ENCODE measurements at regions not wholly inside any gene's neighbourhood (a gene's known extent, or its start where the extent isn't known, plus 50 kb on each side); places are given as distances from the start of the nearest gene placed in this dataset.
A peak's percentile ranks its signal among the peaks of the same experiment; 100 is the strongest.

GRCh38 chr14:22276913-22277816, 311.9 kb downstream of the DAD1 start:
- Histone ChIP-seq H2BK12ac (ENCODE audit: low read depth, low read length) (no peak overlapping the region), H3K4me2 (ENCODE audit: insufficient read depth in 1 of 2, low read depth in 2 of 2, low read length in 2 of 2) (no peak overlapping the region), H4K91ac (replicated peaks; ENCODE audit: insufficient read length, low read length) (no peak overlapping the region), H3K27me3 (replicated peaks in 1 of 4; ENCODE audit: control insufficient read depth in 3 of 4, extremely low read depth in 1 of 4, insufficient read depth in 3 of 4, low read length in 3 of 4) (no peaks in the 10 kb centered on the region), H3K56ac (replicated peaks; ENCODE audit: insufficient read length, low read depth, low read length) (no peak overlapping the region), H4K20me1 (replicated peaks in 1 of 2; ENCODE audit: control insufficient read depth in 1 of 2, insufficient read depth in 2 of 2, low read length in 2 of 2) (no peaks in the 10 kb centered on the region), H2BK15ac (ENCODE audit: low read length) (no peak overlapping the region), H2BK120ac (replicated peaks; ENCODE audit: low read depth, low read length) (no peak overlapping the region), H3K36me3 (ENCODE audit: control insufficient read depth in 2 of 4, insufficient read depth in 4 of 4, low read length in 3 of 4) (no peaks in the 10 kb centered on the region), H2BK5ac (ENCODE audit: low read depth, low read length) (no peak overlapping the region), H3K79me1 (ENCODE audit: low read depth, low read length) (no peaks in the 10 kb centered on the region), H3K14ac (ENCODE audit: insufficient read length) (no peak overlapping the region), H2AFZ (ENCODE audit: low read length) (no peak overlapping the region), H4K8ac (ENCODE audit: extremely low read depth, insufficient read depth, low read length) (no peak overlapping the region), H3K23ac (ENCODE audit: insufficient read length) (no peak overlapping the region), H2BK20ac (ENCODE audit: low read length) (no peak overlapping the region), H3K9me3 (ENCODE audit: insufficient read depth in 2 of 2, low read depth in 1 of 2, low read length in 1 of 2) (no peaks in the 10 kb centered on the region), H3K9ac (replicated peaks in 1 of 4; ENCODE audit: extremely low read depth in 1 of 4, low read depth in 3 of 4, low read length in 3 of 4) (no peak overlapping the region), H3K4me3 (ENCODE audit: extremely low read depth in 1 of 4, insufficient read depth in 2 of 4, low read depth in 3 of 4, low read length in 4 of 4) (no peak overlapping the region), H3K27ac (ENCODE audit: low read depth, low read length) (no peak overlapping the region), H3K4me1 (replicated peaks in 1 of 4; ENCODE audit: control insufficient read depth in 3 of 4, insufficient read depth in 4 of 4, low read length in 3 of 4) (no peaks in the 10 kb centered on the region; a peak in 1 of 7 replicates), H3K23me2 (ENCODE audit: low read depth, low read length) (no peaks in the 10 kb centered on the region), H3K18ac (ENCODE audit: extremely low read depth, low read length) (no peak overlapping the region), H3K4ac (replicated peaks; ENCODE audit: insufficient read length, low read depth, low read length) (no peak overlapping the region), H2AK5ac (ENCODE audit: low read depth, low read length) (no peak overlapping the region), H4K5ac (ENCODE audit: insufficient read length, low read depth, low read length) (no peak overlapping the region), H3K79me2 (ENCODE audit: control insufficient read depth in 1 of 2, insufficient read depth in 2 of 2, low read length in 2 of 2) (no peaks in the 10 kb centered on the region)
- FAIRE-seq = no peak
- 71% methylated on average over 4 of the region's 4 CpGs; no CpG with 5 or more reads in 1 of the 2 experiments for WGBS, 2 experiments (ENCODE audit: extremely low coverage in 1 of 2, insufficient coverage in 1 of 2, insufficient read length in 1 of 2, insufficient replicate concordance in 2 of 2, low coverage in 1 of 2, low lambda C conversion rate in 2 of 2, missing lambda C conversion rate in 1 of 2)
- ChIA-PET CTCF (ENCODE audit: partially characterized antibody) (interaction anchor here (0.5 to 2.1 kb wide), 25 partner anchors 8 to 1306 kb away, joined by 3 to 14 read pairs (median 4); no protein-coding TSS in a partner anchor), POLR2A (ENCODE audit: partially characterized antibody) (no interaction called here)
- no peak for DNase-seq (ENCODE audit: low read depth in 1 of 2, low spot score in 2 of 2)
- TF ChIP-seq MAX (IDR thresholded peaks at IDR 0.05) (no peak), CTCF (IDR thresholded peaks at IDR 0.05; ENCODE audit: control extremely low read depth in 1 of 3, insufficient read depth in 1 of 3, low read depth in 1 of 3, low read length in 3 of 3) (peak in 1 of 3 experiments; percentile 47; a peak in 2 of 4 replicates), RAD21 (IDR thresholded peaks at IDR 0.05 in 1 of 2, conservative IDR thresholded peaks at IDR 0.05 in 1 of 2; ENCODE audit: low read depth in 2 of 2, low read length in 2 of 2) (peak; percentile 11 to 22; a peak in 2 of 4 replicates), RNF2 (IDR thresholded peaks at IDR 0.05; ENCODE audit: borderline replicate concordance, low read depth, low read length, missing control alignments, poor library complexity, severe bottlenecking) (no peak), JUND (IDR thresholded peaks at IDR 0.05; ENCODE audit: low read length) (no peak), MAFK (IDR thresholded peaks at IDR 0.05; ENCODE audit: low read depth, low read length) (no peak), FOSL1 (IDR thresholded peaks at IDR 0.05; ENCODE audit: insufficient read depth, low read depth, low read length) (no peak), CEBPB (IDR thresholded peaks at IDR 0.05; ENCODE audit: low read depth, low read length) (no peak)
